Endothelial cell (in vitro differentiated cells): ENCODE measurements at regions not wholly inside any gene's neighbourhood (a gene's known extent, or its start where the extent isn't known, plus 50 kb on each side); places are given as distances from the start of the nearest gene placed in this dataset.
"Not testable (repeated sequence)": the region's sequence is repeated elsewhere in the genome, so short reads cannot be mapped to it uniquely, and the experiment has no call there.

Experiments
- DNase-seq: peaks from one replicate; pipeline ENCODE4 v3.0.0; 2021; ENCODE audit warnings: low spot score
- H3K27ac Mint-ChIP-seq: one replicate; pipeline ENCODE4 v1.8.0; 2021; ENCODE audit warnings: mixed read lengths, inconsistent platforms; ENCODE audit not compliant: unreplicated experiment
- H3K27me3 Mint-ChIP-seq: one replicate; pipeline ENCODE4 v1.8.0; 2021; ENCODE audit warnings: mild to moderate bottlenecking, moderate library complexity, mixed read lengths, inconsistent platforms; ENCODE audit not compliant: unreplicated experiment
- H3K36me3 Mint-ChIP-seq: one replicate; pipeline ENCODE4 v1.8.0; 2021; ENCODE audit warnings: mild to moderate bottlenecking, low read depth, mixed read lengths, inconsistent platforms; ENCODE audit not compliant: unreplicated experiment
- H3K4me1 Mint-ChIP-seq: one replicate; pipeline ENCODE4 v1.8.0; 2021; ENCODE audit warnings: mild to moderate bottlenecking, mixed read lengths, inconsistent platforms; ENCODE audit not compliant: unreplicated experiment
- H3K4me3 Mint-ChIP-seq: one replicate; pipeline ENCODE4 v1.8.0; 2021; ENCODE audit warnings: mild to moderate bottlenecking, mixed read lengths, inconsistent platforms; ENCODE audit not compliant: unreplicated experiment
- H3K9me3 Mint-ChIP-seq: one replicate; pipeline ENCODE4 v1.8.0; 2021; ENCODE audit warnings: mixed read lengths, inconsistent platforms; ENCODE audit not compliant: unreplicated experiment
- TF ChIP-seq, protein P1 (sequence below): fragments of 200-600 bp; sonication (generic); IDR thresholded peaks from one replicate; pipeline ENCODE4 v1.5.0; 2021; ENCODE audit warnings: antibody characterized with exemption; ENCODE audit not compliant: unreplicated experiment

DNA sequence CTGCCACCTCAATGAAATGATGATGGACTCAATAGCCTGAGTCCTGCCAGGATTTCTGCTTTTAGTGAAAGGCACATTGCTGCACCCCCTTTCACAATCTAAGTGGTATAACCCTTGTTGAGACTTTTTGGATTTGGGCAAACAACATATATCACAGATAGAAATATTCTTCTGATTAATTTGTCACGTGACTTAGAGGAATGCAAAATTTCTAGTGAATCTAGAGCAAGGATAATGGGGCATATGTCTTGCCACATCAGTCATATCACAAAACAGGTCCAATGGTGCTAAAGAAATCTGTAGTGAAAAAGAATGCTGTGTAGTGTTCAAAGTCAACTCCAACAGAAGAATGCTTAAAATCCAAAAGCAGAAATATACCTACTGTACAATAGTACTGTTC is 1386.3 kb downstream of the LRFN5 start:
- TF ChIP-seq, protein P1, sequence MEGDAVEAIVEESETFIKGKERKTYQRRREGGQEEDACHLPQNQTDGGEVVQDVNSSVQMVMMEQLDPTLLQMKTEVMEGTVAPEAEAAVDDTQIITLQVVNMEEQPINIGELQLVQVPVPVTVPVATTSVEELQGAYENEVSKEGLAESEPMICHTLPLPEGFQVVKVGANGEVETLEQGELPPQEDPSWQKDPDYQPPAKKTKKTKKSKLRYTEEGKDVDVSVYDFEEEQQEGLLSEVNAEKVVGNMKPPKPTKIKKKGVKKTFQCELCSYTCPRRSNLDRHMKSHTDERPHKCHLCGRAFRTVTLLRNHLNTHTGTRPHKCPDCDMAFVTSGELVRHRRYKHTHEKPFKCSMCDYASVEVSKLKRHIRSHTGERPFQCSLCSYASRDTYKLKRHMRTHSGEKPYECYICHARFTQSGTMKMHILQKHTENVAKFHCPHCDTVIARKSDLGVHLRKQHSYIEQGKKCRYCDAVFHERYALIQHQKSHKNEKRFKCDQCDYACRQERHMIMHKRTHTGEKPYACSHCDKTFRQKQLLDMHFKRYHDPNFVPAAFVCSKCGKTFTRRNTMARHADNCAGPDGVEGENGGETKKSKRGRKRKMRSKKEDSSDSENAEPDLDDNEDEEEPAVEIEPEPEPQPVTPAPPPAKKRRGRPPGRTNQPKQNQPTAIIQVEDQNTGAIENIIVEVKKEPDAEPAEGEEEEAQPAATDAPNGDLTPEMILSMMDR, result no peak
- Mint-ChIP-seq H3K9me3 (no peaks in the 10 kb centered on the region), H3K36me3 (peaks cover 5% of the 10 kb centered on the region), H3K4me3 (no peak overlapping the region), H3K4me1 (no peaks in the 10 kb centered on the region), H3K27ac (no peak overlapping the region), H3K27me3 (no peaks in the 10 kb centered on the region)
- no peak for DNase-seq

DNA sequence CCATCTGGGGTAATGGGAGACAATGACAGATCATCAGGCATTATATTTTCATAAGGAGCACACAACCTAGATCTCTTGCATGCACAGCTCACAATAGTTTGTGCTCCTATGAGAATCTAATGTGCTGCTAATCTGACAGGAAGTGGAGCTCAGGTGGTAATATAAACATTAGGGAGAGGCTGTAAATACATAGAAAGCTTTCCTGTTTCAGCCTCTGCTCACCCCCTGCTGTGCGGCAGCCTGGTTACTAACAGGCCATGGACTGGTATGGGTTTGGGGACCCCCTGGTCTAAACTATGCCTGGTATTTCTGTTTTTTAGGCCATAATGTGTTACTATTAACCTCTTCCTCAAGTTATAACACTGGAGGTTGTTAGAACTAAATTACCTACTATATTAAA is 1373.7 kb downstream of the LRFN5 start:
- Mint-ChIP-seq H3K27me3 (no peaks in the 10 kb centered on the region), H3K4me3 (no peak overlapping the region), H3K4me1 (no peaks in the 10 kb centered on the region), H3K36me3 (no peaks in the 10 kb centered on the region), H3K9me3 (no peaks in the 10 kb centered on the region), H3K27ac (no peak overlapping the region)
- TF ChIP-seq, protein P1, result no peak
- no peak for DNase-seq

DNA sequence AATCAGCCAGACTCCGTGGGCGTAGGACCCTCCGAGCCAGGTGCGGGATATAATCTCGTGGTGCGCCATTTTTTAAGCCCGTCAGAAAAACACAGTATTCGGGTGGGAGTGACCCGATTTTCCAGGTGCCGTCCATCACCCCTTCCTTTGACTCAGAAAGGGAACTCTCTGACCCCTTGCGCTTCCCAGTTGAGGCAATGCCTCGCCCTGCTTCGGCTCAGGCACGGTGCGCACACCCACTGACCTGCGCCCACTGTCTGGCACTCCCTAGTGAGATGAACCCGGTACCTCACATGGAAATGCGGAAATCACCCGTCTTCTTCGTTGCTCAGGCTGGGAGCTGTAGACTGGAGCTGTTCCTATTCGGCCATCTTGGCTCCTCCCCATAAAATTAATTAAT is 1366.5 kb downstream of the LRFN5 start:
- H3K9me3 Mint-ChIP-seq, DNase-seq, H3K27me3 Mint-ChIP-seq, H3K27ac Mint-ChIP-seq, H3K4me3 Mint-ChIP-seq, H3K4me1 Mint-ChIP-seq, H3K36me3 Mint-ChIP-seq: not testable (repeated sequence)

DNA sequence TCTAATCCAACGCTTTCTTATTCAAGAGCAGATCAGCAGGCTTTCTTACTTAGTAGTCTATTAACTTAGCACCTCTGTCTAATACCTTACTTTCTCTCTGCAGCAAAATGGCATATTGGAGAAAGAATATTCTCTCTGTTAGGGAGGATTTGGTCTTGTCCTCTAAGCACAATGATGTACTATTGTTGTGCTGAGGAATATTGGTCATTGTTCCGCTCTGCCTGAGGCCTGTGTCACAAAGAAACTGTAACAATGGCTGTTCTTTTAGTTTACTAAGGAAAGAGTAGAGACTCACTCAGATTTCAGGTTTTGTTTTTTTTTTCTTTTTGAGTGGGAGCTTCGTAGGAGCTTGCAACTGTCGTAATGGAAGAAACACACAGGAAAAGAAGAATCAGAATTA is 1358.8 kb downstream of the LRFN5 start:
- no peak for DNase-seq
- H3K4me1 Mint-ChIP-seq, result no peaks in the 10 kb centered on the region
- H3K27me3 Mint-ChIP-seq, result no peaks in the 10 kb centered on the region
- no peaks in the 10 kb centered on the region for H3K36me3 Mint-ChIP-seq
- TF ChIP-seq, protein P1, result no peak
- no peaks in the 10 kb centered on the region for H3K9me3 Mint-ChIP-seq
- H3K4me3 Mint-ChIP-seq, result no peak overlapping the region
- no peak overlapping the region for H3K27ac Mint-ChIP-seq

DNA sequence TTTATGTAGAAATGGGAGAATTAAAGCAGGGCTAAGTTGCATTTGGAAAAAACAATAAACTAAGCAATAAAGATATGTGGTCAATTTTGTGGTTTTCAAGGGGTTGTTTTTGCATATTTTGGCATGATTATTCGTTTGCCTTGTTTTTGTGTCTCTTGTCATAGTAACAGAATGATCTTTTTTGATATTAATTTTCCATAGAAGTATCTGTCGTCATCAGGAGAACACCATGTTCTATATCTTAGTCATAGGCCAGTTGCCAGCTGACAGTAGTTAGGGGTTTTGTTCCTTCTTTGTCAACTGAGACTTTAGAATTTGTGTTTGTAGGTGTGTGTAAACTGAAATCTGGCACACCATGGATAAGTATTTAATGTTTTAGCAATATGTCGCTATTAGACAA is 1354.8 kb downstream of the LRFN5 start:
- DNase-seq, result no peak
- Mint-ChIP-seq H3K27ac (no peak overlapping the region), H3K4me1 (no peaks in the 10 kb centered on the region), H3K9me3 (no peaks in the 10 kb centered on the region), H3K4me3 (no peak overlapping the region), H3K27me3 (no peaks in the 10 kb centered on the region), H3K36me3 (no peaks in the 10 kb centered on the region)
- TF ChIP-seq, protein P1, result no peak

DNA sequence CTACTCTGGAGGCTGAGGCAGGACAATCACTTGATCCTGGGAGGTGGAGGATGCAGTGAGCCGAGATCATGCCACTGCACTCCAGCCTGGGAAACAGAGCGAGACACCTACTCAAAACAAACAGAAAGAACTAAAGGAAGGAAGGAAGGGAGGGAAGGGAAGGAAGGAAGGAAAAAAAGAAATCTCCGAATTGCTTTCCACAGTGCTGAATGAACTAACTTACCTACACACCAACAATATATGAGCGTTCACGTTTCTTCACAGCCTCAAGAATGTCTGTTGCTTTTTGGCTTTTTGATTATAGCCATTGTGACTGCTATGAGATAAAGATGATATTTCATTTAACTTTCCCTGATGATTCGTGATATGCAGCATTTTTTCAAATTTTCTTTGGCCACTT is 1343.7 kb downstream of the LRFN5 start:
- Mint-ChIP-seq H3K27me3 (no peaks in the 10 kb centered on the region), H3K27ac (no peak overlapping the region), H3K4me3 (no peak overlapping the region), H3K4me1 (no peaks in the 10 kb centered on the region), H3K36me3 (no peaks in the 10 kb centered on the region), H3K9me3 (no peaks in the 10 kb centered on the region)
- no peak for DNase-seq
- TF ChIP-seq, protein P1, result no peak
